Cardiac septum (tissue), 1 donor: ENCODE measurements at regions not wholly inside any gene's neighbourhood (a gene's known extent, or its start where the extent isn't known, plus 50 kb on each side); places are given as distances from the start of the nearest gene placed in this dataset.

Source experiments
- DNase-seq: peaks from one replicate; pipeline ENCODE4 v3.0.0-alpha.2; 2020; ENCODE audit warnings: low spot score
- intact Hi-C: fragments of 100-400 bp; cut with DNase I; formaldehyde crosslinking; loops from one replicate; pipeline ENCODE4 v1.14.0; 2022
- donor health status: DM: no; HTN: no; CAD: no.

DNA sequence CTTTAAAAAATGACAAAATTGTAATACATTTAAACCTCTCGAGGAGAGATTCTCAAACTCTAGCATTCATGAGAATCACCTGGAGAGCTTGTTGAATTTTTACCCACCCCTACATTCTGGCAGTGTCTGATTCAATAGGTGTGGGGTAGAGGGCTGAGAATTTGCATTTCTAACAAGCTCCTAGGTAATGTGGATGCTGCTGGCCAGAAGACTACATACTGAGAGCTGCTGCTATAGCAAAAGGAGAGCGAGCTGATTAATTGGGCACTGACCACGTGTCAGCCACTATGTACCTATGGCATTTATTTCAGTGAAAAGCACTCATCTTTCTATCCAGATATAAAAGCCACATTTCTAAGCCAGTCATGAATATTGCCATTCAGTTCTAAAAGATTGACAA lies 169.0 kb upstream of the NRSN1 start:
- no peak for DNase-seq
- intact Hi-C loops: no loop called here

- DNase-seq: no peak
- intact Hi-C loops: no loop called here
These were observed 161.2 kb upstream of the NRSN1 start for GRCh38 chr6:23964865-23965264.

- intact Hi-C loops: no loop called here
- no peak for DNase-seq
These were observed 156.7 kb upstream of the NRSN1 start for GRCh38 chr6:23969344-23969743.

DNA sequence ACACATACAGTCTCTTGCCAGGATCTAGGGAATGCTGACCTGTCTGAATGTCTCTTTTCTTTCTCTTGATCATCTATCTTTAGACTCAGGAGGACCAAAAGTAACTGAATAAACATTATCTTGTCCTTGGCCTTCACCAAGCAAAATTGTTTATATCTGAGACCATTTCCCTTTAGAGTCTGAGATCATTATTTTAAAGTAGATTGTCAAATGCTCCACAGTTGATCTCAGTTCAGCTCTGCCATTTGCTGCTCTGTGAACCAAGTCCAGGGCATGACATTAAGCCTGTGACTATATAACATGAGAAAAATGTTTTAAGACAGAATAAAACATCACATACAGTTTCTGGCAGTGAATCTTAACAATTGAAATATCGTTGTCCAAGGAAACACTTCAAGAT lies 148.3 kb upstream of the NRSN1 start:
- intact Hi-C loops: no loop called here
- DNase-seq: no peak

DNA sequence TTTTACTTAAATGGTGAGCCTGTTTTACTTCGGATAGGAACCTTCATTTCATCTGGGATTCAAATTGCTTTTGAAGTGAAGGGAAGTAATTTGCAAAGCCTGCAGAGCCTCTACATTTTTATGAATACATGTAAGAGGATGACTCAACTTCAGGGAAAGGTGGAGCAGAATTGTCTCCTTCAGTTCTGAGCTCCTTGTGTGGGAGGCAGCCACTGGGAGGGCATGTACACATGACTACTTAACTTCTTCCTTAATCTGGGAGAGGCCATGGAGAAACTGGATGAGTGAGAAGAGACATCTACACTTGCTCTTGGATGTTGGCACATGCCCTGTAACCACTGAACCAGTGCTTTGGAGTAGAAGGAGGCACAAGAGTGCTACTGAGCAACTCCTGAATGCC lies 145.1 kb upstream of the NRSN1 start:
- no peak for DNase-seq
- intact Hi-C loops: no loop called here

GRCh38 chr6:23981923-23982322 lies 144.1 kb upstream of the NRSN1 start:
- intact Hi-C loops: no loop called here
- no peak for DNase-seq

DNA sequence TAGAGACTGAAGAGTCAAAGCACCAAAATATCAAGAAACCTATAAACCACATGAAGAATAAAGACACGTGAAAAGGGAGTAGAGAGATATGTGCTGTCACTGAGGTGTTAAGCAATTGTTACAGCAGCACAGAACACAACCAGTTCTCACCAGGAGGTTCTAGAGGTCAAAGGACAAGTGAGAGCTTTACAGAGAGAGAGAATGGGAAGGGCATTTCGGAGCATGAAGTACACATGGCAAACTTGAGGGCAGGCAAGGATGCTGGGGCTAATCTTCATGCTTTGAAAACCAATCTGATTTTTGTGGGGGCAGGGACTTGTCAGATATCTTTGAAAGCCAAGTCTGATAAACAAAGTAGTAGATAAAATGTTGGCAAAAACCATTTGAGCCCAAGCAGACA lies 142.3 kb upstream of the NRSN1 start:
- DNase-seq: no peak
- intact Hi-C loops: no loop called here

DNA sequence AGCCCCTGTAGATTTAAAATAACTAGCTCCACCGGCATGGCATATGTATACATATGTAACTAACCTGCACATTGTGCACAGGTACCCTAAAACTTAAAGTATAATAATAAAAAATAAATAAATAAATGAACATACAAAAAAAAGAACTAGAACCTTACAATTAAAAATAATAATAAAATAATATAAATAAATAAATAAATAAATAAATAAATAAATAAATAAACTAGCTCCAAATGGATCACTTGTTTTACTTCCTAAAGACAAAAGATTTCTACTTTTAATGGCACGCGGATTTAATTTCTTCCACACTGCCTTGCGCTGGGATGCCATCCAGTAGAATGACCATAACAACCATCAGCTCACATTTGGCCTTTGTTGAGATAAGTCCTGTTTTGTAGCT lies 141.0 kb upstream of the NRSN1 start:
- intact Hi-C loops: no loop called here
- no peak for DNase-seq

DNA sequence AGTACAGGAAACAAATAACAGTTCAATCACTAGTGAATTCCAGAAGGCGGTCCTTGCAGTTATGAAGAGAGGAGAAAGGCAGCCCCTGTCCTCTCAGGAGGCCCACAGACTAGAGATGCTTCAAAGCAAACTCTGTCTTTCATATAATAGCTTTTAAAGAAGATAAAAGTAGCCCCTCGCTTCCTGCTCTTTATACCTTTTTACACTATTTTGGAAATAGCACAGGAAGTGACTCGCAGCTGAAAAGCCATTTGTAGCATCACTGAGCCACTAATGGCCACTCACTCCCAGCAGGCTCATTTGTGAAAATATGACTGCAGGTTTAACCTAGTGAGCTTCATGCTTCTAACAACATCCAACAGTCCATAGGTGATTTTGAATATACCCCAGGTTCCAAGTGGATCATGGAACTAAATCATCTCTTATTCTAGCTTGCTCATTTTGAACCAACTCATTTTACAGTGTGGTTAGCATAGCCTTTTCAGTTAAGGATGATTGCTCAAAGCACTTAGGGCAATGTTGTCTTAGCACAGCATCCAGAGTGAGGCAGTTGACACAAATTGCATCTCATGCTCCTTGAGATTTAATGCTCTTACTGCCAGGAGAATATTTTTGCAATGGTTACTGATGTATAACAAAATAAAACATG lies 136.0 kb upstream of the NRSN1 start:
- intact Hi-C loops: no loop called here
- no peak for DNase-seq

DNA sequence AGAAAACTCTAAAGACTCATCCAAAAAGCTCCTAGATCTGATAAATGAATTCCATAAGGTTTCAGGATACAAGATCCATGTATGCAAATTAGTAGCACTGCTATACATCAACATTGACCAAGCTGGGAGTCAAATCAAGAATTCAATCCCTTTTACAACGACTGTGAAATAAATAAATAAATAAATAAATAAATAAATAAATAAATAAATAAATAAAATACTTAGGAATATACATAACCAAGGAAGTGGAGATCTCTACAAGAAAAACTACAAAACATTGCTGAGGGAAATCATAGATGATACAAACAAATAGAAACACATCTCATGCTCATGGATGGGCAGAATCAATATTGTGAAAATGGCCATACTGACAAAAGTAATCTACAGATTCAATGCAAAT lies 132.0 kb upstream of the NRSN1 start:
- no peak for DNase-seq

DNA sequence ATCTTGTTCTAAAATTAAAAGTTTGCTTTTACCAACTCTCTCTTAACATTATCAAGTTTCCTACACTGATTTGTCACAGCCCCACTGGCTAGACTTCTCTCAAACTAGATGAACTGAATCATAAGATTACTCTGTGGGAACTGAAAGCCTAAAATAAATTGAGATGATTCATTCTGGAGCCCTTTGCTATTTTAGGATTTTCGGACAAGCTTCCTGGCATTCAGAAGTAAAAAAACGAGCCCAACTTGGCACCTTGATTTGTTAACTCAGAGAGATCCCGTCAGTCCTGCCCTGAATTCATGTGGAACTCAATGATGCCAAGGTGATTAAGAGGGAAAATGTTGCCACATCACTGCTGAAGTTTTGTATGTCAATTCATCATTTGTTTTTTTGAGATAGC lies 122.0 kb upstream of the NRSN1 start:
- DNase-seq: no peak
- intact Hi-C loops: no loop called here

More for the DNA sequence above, 132.0 kb upstream of the NRSN1 start:
- intact Hi-C loops: no loop called here

DNA sequence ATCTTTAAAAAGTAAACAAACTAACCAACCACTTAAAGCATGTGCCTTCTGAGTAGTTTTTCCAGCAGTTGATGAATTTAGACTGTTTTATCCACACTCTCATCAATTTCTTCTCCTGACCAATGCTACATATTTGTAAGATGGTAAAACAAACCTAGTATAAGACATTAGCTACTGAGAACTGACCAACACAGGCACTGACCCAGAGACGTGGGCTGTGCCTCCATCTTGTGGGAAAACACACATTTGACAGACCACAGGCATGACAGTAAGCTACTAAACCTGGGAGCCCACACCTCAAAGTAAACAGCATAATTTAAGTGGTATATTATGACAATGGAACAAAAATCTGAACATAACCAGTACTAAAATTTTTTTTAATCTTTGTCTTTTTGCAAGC lies 121.4 kb upstream of the NRSN1 start:
- no peak for DNase-seq
- intact Hi-C loops: no loop called here

- intact Hi-C loops: no loop called here
- no peak for DNase-seq
These were observed 119.8 kb upstream of the NRSN1 start for GRCh38 chr6:24006254-24006653.

DNA sequence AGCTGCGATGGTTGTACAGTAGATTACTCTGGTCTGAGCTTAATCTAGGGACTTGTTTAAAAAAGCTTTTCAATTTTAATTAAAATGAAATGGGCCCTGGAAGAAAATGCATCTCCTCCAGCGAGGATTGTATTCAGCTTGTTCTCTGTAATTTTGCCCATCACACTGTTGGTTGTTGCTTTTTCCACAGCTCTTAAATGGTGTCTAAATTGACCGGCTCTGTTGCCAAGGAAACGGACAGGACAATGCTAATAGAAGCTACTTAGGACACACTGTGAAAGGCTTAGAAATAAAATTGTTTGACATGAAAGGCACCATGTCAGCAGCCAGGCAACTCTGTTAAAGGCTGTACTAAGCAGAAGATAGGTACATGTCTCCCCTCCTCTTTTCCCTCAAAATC lies 116.7 kb upstream of the NRSN1 start:
- no peak for DNase-seq
- intact Hi-C loops: no loop called here

DNA sequence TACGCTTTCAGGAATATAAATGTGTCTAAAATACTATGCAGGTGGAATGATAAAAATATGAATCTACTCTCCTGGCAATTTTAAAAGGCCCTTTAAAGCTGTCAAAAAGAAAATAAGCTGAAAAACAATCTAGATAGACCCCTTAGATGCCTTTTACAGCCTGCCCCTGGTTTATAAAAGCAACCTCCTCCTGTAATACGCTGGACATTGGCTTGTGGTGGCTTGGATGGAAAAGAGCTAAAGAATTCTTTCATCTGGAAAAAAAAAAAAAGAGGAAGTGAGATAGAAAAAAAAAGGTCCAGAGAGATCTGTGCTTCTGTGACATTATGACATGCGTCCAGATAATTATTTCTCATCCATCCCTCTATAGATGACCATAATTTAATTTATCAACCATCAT lies 115.9 kb upstream of the NRSN1 start:
- DNase-seq: no peak
- intact Hi-C loops: no loop called here

- no peak for DNase-seq
- intact Hi-C loops: no loop called here
These were observed 109.7 kb upstream of the NRSN1 start for GRCh38 chr6:24016286-24016685.

DNA sequence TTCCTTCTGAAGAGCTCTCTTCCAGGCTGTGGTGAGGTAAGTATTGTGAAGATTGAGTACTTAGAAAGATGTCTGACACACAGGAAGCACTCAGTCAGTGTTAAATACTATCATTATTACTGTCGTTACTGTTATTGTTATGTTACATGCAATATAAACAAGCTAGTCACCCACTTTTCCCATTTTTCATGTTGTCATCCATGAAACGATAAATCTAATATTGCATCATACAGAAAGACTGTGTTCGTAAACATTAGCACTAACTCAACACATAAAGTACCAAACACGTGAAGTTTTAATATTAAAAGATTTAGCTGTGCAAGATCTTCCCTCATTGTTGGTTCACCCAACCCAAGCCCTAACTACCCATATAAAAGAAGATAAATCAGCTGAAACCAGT lies 109.2 kb upstream of the NRSN1 start:
- intact Hi-C loops: no loop called here
- DNase-seq: no peak

DNA sequence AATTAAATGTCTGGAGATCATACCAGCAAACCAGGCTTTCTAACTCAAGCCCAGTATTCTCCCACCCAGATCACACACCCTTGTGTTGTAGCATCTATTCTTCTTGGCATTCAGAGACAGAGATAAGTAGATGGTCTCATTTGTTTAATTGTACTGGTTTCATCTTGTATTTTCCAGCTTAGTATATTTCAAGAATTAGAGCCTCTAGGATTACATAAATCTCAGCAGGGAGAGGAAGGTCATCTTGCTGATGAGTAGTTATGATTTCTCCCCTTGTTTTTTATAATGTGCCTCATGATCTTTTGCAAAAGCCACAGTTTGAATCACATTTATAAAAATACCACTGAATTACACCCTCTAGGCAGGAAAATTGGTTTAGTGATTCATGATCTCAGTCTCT lies 106.6 kb upstream of the NRSN1 start:
- intact Hi-C loops: no loop called here
- no peak for DNase-seq

DNA sequence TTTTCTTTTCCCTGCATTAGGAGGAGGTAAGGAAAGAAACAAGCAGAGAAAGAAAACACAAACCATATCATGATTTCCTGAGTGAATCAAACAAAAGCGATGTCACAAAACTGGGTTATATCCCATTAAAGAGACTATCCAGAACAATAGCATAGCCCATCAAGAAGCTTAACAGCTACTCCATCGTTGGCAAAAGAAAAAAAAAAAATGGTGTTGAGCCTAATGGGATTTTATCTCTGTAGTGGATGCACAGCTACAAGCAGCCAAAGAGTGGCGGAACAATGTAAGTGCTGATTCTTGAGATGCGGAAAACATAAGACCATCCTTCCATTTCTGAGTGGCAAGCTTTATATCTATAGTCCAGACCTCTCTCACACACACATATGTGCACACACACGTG lies 106.2 kb upstream of the NRSN1 start:
- intact Hi-C loops: no loop called here
- DNase-seq: no peak

DNA sequence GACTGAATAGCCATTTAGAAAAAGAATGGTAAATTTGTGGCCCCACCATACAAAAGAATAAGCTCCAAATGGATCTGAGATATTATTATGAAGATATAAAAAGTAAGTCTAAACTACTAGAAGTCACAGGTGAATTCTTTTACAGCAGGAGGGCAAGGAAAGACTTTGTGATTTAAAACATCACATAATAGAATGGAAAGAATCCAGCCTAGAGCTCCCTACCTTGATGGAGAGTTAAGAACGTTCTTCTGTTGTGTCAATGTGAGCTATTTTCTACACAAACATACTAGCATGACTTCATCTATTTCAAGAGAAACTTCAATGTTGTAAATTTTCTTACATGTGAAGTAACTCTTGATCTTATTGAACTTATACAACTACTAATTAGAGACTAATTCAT lies 100.0 kb upstream of the NRSN1 start:
- intact Hi-C loops: no loop called here
- DNase-seq: no peak

DNA sequence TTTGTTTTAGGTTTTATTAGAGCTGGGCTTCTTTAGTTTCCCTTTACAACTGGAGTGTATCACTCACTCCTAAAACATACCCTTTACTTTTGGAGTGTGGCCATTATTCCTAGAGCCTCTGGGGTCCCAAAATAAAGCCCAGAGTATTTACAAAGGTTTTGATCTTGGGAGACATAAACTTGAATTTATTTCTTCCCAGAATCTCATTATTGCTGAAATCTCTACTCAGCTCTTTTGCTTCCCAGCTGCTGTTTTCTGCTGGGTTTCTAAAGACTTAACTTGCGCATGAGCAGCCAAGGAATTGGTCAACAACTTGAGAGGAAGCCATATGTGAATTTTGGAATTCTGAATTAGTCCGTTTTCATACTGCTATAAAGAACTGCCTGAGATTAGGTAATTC lies 94.5 kb upstream of the NRSN1 start:
- no peak for DNase-seq
- intact Hi-C loops: no loop called here

GRCh38 chr6:24032896-24033688 lies 92.9 kb upstream of the NRSN1 start:
- intact Hi-C loops: no loop called here
- no peak for DNase-seq
